GM21529 (cell line): ENCODE measurements at regions not wholly inside any gene's neighbourhood (a gene's known extent, or its start where the extent isn't known, plus 50 kb on each side); places are given as distances from the start of the nearest gene placed in this dataset.
"Not testable (repeated sequence)": the region's sequence is repeated elsewhere in the genome, so short reads cannot be mapped to it uniquely, and the experiment has no call there.

Experiments
- ATAC-seq: cut with Tn5 transposase; IDR thresholded peaks from one replicate; pipeline ENCODE4 v1.9.1; 2021; ENCODE audit not compliant: unreplicated experiment

DNA sequence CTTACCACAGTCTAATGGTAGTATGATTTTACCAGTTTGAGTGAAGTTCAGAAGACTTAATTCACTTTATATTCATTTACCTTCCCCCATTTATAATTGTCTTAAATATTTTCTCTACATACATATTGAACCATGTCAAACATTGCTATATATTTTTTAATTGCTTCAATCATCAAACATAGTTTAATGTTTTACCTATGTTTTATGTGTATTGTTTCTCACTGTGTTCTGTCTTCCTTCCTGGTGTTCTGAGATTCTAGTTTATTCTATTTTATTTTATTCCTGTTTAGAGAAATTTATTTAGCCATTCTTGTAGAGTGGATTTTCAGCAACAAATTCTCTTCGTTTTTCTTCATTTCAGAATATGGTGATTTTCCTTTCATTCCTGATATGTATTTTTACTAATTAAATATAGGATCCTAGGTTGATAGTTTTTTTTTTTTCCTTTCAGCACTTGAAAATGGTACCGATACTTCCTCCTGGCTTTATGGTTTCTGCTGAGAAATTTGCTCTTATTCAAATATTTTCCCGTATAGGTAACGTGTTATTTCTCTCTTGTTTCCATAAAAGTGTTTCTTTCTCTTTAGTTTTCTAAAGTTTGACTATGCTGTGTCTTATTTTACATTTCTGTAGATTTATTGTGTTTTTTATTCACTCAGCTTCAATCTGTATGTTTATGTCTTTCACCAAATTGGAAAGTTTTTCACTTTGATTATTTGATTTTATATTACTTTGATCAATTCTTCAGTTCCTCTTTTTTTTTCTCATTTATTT is 201.8 kb upstream of the AGR3 start:
- ATAC-seq, result no peak

DNA sequence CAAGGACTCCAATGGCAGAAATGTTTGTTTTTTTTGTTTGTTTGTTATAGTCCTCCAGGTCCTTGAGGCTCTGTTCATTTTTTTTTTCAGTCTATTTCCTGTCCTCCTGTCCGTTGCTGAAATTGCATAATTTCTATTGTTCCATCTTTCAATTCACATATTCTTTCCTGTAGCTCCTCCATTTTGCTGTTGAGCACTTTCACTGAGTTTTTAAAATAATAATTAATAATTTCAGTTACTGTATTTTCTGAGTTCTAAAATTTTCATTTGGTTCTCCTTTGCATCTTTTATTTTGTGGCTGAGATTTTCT is 202.3 kb upstream of the AGR3 start:
- ATAC-seq, result no peak

DNA sequence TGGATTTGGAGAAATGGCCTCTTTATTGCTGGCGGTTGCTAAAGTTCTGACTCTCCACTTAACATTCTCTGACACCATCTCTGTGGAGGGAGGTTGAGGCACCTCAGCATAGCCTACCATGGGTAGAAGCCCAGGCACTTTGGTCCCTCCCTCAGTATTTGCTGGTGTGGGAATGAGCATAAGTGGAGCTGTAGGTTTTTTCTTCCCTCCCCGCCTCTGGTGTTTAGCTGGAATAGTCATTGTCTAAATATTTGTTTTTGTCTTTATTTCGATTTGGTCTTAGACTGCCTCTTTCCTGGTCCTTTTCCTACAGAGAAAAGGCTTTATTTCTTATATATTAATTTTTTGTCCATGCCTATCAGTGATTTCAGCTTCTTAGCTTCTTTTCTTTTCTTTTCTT is 203.4 kb upstream of the AGR3 start:
- ATAC-seq, result no peak

DNA sequence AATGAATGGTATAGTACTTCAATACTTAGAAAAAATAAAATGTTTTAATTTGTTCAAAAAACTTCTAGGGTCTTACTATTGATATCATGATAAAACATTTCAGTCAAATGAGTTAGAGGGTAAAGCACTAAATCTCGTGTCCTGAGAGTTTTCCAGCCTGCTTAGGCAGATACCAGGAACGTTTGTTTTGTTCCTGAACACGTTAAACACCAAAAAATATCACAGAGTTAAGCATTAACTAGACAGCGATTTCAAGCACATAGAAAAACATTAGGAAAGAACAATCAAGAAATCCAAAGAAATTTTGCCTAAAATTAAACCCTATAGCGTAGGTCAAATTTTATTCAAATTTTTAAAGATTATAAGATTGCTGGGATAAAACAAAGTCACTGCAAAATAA is 204.6 kb upstream of the AGR3 start:
- no peak for ATAC-seq

DNA sequence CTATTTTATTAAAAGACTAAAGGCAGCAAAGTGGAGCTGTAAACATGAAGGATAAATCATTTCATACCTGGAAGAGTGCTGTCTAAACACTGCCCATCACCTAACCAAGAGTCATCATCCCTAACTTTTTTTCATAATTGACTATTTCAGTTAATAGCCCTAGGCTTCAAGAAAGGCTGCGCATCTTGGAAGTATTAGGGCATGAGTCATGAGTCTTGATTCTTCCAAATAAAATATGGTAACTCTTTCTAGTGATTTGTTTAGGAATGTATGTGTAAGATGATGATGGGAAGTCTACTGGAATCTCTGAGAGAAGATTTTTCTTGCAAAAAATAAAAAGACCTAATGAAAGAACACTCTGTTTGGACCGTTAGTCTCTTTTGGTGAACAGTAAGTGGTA is 207.7 kb upstream of the AHR start:
- ATAC-seq, result no peak

DNA sequence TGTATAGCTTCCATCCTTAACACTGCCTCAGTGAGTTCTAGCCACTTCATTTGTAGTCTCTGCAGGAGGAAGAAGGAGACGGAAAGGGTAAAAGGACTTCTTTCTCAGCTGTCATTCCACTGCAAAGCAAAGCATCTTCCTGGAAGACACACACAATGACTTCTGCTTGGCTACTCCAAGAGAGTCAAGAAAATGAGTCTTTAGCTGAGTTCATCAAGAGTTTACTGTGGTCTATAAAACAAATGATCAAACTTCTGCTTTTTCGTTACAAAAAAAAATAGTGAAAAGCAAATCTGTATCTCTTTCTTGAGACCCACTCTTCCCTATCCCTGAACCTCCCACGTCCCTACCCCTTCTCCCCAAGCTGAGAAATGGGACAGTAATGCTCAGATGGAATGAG is 205.0 kb upstream of the AHR start:
- ATAC-seq, result no peak

DNA sequence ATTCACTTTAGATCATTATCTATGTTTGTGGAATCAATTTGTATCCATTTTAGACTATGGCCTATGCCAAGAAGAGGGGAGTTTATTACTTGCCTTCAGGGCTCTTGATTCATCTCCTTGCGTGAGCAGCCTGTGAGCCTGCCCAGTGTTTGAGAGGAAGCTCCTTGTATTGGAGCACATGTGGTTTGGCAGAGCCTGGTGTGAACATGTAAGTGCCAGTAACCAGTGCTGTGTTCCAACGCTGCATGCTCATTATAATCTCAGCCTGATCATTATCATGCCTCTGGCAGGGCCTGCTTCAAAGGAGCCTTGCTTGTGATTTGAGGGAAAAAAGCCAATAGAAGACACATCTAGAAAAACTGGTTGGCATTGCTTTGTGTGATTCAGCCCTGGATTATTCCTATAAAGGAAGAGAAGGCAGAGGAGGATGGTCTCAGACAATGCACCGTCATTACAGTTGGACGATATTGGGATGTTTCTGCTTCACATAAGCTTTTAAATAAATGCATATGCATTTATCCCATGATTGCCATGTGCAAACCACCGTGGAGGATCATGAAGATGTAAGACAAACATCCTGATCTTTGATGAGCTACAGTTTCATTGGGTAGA is 203.4 kb upstream of the AHR start:
- no peak for ATAC-seq

DNA sequence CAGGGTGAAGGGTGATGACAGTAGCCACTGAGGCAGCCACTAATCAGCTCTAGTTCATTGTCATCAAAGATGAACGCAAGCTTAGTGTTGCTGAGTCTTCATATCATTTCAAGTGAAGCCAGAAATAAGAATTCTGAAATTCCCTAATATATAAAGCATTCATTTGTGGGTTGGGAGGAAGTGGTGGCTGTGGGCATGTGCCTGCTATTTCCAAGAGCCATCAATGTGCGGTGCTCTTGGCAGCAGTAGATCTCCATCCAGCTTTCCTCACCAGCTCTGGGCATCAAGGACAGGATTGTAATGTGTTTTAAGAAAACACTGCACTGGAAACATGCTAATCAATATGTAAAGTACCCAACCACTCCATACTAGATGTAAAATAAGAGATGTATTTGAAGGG is 202.5 kb upstream of the AHR start:
- no peak for ATAC-seq

DNA sequence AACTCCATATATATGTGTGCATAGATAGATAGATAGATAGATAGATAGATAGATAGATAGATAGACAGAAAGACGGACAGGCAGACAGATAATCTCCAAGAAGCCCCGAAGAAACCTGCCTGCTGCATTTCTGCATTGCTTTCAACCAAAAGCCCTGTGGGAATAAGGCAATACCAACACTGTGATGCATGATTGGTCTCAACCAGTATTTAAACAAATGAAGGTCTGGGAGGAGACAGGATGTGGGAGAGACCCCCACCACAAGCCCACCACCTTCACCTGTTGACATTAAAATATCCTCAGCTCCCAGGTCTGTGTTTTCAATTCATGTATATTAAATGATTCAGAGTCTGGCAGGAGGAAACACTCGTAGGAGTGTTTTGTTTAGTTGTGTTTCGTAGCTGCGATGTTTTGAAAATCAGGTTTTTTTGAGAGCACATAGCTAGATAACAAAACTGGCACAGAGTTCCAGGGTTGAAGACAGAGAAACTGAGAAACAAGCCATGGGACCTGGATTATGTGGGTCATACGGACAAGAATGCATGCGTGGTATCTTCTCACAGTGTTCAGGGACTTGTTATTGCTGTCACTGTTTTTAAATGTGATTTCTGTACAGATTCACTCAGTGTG is 200.7 kb upstream of the AHR start:
- no peak for ATAC-seq

DNA sequence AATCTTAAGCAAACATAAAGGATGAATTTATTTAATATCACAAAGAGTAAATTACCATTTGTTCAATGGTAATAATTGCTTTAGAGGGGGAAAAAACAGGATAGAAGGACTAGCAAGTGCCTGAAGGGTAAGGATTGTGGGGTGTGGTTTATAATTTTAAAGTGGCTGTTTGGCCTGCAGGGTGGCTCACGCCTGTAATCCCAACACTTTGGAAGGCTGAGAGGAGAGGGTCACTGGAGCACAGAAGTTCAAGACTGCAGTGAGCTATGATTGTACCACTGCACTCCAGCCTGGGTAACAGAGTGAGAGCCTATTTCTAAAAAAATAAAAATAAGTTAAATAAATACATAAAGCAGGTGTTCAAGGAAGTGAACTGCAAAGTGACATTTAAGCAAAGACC is 199.9 kb upstream of the AHR start:
- ATAC-seq, result no peak

DNA sequence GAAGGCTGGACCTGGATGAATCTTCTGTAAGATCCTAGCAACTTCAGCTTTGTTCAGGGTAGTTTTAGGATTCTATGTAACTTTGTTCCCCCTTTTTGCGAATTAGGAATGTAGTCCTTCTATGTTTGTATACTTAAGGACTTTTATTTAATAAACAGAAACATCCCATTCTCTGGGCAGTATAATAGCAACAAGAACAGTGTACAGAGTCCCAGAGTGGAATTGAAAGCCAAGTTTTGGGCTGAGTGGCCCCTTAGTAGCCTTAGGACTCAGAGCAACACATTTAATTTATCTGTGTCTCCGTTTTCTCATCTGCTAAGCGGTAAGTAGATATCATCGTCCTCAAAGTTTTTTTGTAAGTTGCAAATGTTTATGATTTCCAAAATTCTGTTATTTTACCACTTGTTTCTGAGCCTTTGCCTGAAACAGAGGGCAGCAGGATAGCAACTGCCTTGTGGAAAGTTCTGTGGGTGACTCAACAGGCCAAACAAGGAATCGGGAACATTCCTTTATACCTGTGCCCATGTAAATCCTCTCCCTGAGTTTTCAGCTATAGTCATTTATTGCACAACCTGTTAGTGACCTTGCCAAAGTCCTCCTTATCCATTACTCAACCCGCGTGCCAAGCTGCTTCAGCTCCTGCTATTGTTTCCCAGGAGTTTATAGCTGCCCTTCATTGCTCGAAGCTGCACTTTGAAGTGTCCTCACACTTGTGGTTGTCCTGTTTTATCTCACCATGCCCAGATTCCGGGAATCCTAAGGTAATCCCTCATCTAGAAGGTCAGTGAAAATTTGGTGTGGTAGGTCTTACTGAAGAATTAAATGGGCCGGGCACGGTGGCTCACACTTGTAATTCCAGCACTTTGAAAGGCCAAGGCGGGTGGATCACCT is 199.1 kb upstream of the AHR start:
- ATAC-seq, result no peak

DNA sequence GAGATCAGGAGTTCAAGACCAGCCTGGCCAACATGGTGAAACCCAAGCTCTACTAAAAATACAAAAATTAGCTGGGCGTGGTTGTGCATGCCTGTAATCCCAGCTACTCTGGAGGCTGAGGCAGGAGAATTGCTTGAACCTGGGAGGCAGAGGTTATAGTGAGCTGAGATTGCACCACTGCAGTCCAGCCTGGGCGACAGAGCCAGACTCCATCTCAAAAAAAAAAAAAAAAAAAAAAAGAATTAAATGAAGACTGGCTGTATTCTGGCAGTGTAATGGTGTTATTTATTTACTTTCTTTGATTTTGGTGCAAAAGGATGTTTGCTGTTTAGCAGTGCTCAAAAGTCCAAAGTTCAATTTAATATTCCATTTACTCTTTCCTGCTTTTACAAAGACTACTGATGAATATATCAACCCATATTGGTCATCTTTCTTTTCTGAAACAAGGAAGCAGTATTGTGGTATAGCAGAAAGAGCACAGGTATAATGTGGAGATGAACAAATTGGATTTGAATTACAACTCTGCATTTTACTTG is 198.4 kb upstream of the AHR start:
- not testable (repeated sequence) for ATAC-seq

DNA sequence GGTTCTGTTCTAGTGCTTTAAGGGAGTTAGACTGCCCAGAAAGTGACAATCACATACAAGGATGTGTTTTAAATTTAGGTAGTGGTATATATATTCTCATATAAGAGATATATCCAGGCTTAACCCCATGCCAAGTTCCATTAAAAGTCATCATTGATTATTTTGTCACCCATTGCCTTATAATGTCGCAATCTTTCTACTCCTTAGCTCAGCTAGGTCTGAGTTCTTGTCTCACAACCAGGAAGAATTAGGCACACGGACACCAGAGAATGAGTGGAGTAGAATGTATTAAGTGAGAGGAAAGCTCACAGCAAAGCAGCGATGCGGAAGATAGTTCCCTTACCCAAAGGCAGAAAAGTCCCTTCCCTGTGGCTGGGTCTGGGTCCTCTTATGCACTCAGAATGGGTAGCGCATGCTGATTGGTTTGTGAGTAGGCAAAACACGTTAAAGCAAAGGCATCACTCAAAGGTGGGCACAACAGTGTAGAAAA is 197.2 kb upstream of the AHR start:
- no peak for ATAC-seq

DNA sequence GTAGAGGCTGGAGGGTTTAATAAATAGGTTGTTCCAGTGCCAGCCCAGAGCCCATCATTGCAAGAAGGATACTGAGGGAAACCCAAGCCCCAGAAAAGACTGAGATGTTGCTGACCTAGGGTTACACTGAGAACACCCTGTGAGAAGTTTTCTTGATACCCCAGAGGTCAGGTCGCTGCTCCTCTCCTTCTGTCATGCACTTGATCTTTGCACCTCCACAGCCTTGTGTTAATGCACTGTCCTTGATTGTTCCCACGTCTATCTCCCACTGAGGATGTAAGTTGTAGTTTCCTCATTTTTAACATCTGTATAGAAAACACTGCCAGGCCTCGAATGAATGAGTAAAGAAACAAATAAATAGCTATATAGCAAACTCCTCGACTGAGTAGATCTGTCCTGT is 195.3 kb upstream of the AHR start:
- no peak for ATAC-seq

DNA sequence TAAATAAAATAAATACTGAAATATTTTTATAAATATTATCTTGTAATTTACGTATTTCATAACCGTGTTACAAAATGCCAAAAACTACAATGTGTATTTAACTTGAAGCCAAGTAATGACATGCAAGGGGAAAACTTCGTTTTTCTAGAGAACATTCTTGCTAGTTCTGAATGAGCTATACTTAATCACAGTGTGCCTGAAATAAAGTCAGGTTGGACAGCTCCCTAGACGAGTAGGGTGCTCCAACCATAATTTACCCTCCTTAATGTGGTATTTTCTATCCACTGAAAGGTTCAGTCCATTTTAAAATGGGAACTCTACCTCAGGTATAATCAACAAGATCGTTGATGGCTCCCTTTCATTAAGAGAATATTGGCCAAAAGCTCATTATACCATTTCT is 194.5 kb upstream of the AHR start:
- ATAC-seq, result no peak

DNA sequence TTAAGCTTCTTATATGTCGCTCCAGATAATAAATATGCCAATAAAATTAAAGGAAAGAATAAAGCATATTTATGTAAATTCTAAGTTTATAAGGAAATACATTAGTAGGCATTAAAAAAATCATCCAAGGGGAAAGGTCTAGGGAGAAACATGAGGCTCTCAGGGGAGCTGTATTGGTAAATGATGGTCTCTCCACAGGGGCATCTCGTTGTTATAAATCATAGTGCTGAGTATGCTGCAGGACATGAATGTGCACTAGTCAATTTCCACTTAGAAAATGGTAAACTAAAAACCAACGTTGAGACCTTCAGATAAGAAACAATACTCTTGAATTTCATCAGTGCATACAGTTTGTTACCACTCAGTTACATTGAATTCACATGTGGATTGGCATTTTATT is 194.0 kb upstream of the AHR start:
- ATAC-seq, result no peak

DNA sequence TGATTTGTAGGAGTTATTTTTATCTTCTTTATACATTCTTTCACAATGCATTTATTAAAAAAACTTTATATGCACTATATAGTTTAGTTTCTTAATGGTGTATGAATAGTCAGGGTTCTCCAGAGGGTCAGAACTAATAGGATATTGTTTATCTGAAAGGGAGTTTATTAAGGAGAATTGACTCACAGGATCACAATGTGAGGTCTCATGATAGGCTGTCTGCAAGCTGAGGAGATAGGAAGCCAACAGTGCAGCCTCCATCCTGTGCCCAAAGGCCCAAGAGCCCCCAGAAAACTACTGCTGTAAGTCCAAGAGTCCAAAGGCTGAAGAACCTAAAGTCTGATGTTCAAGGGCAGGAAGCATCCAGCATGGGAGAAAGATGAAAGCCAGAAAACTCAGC is 192.8 kb upstream of the AHR start:
- ATAC-seq, result no peak

DNA sequence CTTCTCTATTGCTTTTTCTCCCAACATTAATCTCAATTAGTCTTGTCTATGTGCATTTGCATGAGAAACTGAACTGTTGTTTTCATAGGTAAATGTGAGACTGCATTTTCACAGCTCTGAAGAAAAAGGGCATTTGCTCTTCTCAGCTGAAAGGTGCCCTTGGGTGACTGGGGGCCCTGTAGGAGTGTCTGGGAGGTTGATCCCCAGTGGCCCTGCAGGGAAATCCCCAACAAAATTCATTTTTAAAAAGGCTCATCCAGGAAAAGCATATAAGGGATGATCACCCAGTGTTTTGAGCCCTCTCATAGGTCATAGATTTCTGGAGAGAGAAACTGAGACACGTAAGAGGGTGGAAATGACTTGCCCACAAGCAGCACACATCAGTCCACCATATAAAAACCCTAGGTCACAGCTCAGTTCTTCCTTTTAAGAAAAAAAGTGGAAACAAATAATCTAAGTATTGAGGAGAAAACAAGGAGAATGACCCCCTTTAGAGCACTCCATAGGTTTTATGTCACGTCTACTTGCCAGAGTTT is 190.3 kb upstream of the AHR start:
- no peak for ATAC-seq

DNA sequence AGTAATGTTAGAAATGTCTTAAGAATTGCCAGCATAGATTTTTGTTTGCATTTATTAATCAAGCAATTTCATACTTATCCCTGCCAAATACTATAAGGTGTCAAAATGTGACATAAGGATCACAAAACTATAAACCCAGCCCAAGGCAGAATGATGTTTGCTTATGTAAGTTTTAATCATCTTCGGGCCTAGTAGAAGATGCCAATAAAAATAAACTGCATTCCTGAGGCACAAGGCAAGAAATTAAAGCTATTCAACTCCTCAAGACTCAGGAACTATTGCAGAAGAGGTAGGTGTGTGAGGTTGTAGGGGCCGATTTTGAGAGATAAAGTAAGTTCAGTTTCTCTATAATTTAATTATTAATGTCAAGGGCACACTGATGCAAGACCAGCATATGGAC is 189.4 kb upstream of the AHR start:
- ATAC-seq, result no peak

DNA sequence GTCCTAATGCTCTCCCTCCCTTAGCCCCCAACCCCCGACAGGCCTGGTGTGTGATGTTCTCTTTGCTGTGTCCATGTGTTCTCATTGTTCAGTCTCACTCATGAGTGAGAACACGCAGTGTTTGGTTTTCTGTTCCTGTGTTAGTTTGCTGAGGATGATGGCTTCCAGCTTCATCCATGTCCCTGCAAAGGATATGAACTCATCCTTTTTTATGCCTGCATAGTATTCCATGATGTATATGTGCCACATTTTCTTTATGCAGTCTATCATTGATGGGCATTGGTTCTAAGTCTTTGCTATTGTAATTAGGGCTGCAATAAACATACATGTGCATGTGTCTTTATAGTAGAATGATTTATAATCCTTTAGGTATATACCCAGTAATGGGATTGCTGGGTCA is 184.7 kb upstream of the AHR start:
- not testable (repeated sequence) for ATAC-seq

DNA sequence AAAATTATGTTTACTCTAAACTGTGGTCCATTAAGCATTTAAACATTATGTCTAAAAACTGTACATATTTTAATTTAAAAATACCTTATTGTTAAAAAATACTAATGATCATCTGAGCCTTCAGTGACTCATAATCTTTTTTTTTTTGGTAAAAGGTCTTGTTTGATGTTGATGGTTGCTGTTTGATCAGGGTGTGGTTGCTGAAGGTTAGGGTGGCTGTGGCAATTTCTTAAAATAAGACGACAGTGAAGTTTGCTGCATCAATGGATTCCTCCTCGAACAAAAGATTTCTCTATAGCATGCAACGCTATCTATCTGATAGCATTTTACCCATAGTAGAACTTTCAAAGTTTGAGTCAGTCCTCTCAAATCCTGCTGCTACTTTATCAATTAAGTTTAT is 180.0 kb upstream of the AHR start:
- ATAC-seq, result no peak
